PC-9 (cell line): ENCODE measurements at regions not wholly inside any gene's neighbourhood (a gene's known extent, or its start where the extent isn't known, plus 50 kb on each side); places are given as distances from the start of the nearest gene placed in this dataset.
A peak's percentile ranks its signal among the peaks of the same experiment; 100 is the strongest.

Source experiments
- BruUV-seq: library from RNA; stranded (reverse); fragments of 400-500 nt; replicated peaks from 2 replicates; lab custom pipeline; 2021; lab: Mats Ljungman, UMichigan
- CTCF ChIA-PET: fragments of 300-600 bp; sonication (Branson Sonifier 250); formaldehyde crosslinking; loops from one replicate; lab custom pipeline; 2022; ENCODE audit warnings: antibody characterized with exemption; lab: Charles Lee
- POLR2A ChIA-PET: fragments of 300-600 bp; sonication (Branson Sonifier 250); formaldehyde crosslinking; loops from one replicate; lab custom pipeline; 2022; ENCODE audit warnings: antibody characterized with exemption; ENCODE audit not compliant: unreplicated experiment; lab: Charles Lee
- DNase-seq, 2 experiments: peaks; one replicate each; pipeline versions ENCODE4 v3.0.0 to v3.0.0-alpha.2; 2015 to 2022; ENCODE audit warnings: mixed read lengths in 1 of 2
- H2AFZ ChIP-seq: fragments of 200-600 bp; sonication (generic); 2 replicates; pipeline ENCODE4 v1.8.1; 2017; ENCODE audit warnings: antibody characterized with exemption
- H3F3A ChIP-seq: fragments of 200-600 bp; sonication (generic); 2 replicates; pipeline ENCODE4 v1.8.1; 2017; ENCODE audit warnings: antibody characterized with exemption, mild to moderate bottlenecking, low read depth; ENCODE audit not compliant: insufficient read depth
- H3K27ac ChIP-seq: fragments of 200-600 bp; sonication (generic); 2 replicates; pipeline ENCODE4 v1.6.1; 2016; ENCODE audit warnings: mixed run types
- H3K27me3 ChIP-seq: fragments of 200-600 bp; sonication (generic); 2 replicates; pipeline ENCODE4 v1.6.1; 2016; ENCODE audit warnings: low read depth, mixed run types; ENCODE audit not compliant: insufficient read depth
- H3K36me3 ChIP-seq: fragments of 200-600 bp; sonication (generic); 2 replicates; pipeline ENCODE4 v1.6.1; 2016; ENCODE audit warnings: low read depth, mixed run types
- H3K4me1 ChIP-seq: fragments of 200-600 bp; sonication (generic); replicated peaks from 2 replicates; pipeline ENCODE4 v1.6.1; 2016; ENCODE audit warnings: mixed run types; ENCODE audit not compliant: insufficient read depth
- H3K4me2 ChIP-seq: fragments of 200-600 bp; sonication (generic); 2 replicates; pipeline ENCODE4 v1.6.1; 2017; ENCODE audit warnings: mixed run types
- H3K4me3 ChIP-seq: fragments of 200-600 bp; sonication (generic); 2 replicates; pipeline ENCODE4 v1.6.1; 2016; ENCODE audit warnings: mixed run types
- H3K79me2 ChIP-seq: fragments of 200-600 bp; sonication (generic); 2 replicates; pipeline ENCODE4 v1.6.1; 2017; ENCODE audit warnings: low read depth, mixed run types
- H3K9me2 ChIP-seq: fragments of 200-600 bp; sonication (generic); 2 replicates; pipeline ENCODE4 v1.8.1; 2017; ENCODE audit warnings: mild to moderate bottlenecking; ENCODE audit not compliant: insufficient read depth
- H3K9me3 ChIP-seq: fragments of 200-600 bp; sonication (generic); 2 replicates; pipeline ENCODE4 v1.8.1; 2016; ENCODE audit warnings: low read depth; ENCODE audit not compliant: insufficient read depth
- H4K20me1 ChIP-seq: fragments of 200-600 bp; sonication (generic); 2 replicates; pipeline ENCODE4 v1.8.1; 2017; ENCODE audit not compliant: insufficient read depth
- EZH2 ChIP-seq: fragments of 200-600 bp; sonication (generic); IDR thresholded peaks from 2 replicates; pipeline ENCODE4 v1.8.0; 2017; ENCODE audit warnings: antibody characterized with exemption, low read depth
- intact Hi-C: fragments of 100-400 bp; cut with micrococcal nuclease; formaldehyde crosslinking; loops from one replicate; pipeline ENCODE4 v1.10.0; 2022; ENCODE audit not compliant: unreplicated experiment
- TF ChIP-seq, protein P1 (sequence below): fragments of 200-600 bp; sonication (generic); conservative IDR thresholded peaks from 2 replicates; pipeline ENCODE4 v1.6.1; 2017; ENCODE audit warnings: mixed run types, antibody characterized with exemption, mild to moderate bottlenecking, moderate library complexity

DNA sequence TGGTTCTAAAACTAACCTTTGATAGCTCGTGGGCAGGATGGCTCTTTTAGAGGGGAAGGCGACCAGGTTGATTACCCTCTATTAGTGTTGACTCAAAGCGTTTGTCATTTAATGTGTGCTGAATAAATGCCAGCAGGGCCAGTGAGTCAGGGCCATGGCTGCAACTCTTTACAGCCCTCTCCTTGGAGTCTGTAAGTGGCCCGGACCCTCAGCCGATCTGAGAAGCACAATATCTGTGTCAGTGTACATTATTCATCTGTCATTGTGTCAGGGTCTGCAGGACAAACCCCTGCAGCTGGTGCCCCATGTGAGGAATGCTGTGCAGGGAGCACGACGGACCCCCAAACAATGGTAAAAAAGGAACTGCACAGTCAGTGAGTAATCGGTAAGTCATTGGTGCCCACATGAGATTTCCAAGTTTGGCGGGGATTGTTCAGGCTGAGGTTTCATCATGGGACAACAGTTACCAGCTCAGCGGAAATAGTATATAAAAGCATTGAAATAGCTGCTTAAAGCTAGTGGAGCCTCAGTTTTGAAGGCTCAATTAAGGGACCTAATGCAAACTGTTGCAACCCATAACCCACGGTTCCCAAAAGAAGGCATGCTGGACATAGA lies 139.1 kb downstream of the ZNF675 start:
- Histone ChIP-seq H3K4me3 (no peak overlapping the region), H2AFZ (no peak overlapping the region), H3K9me3 (peaks cover 75% of the 10 kb centered on the region), H3K4me2 (no peak overlapping the region), H3K9me2 (no peaks in the 10 kb centered on the region), H3K4me1 (peaks cover 43% of the 10 kb centered on the region), H3K27me3 (no peaks in the 10 kb centered on the region), H3K36me3 (peaks cover 14% of the 10 kb centered on the region), H3K79me2 (0 out of 2 replicates have a peak, but pooled peaks cover 4% of the 10 kb centered on the region), H3F3A (peaks cover 32% of the 10 kb centered on the region), H4K20me1 (no peaks in the 10 kb centered on the region), H3K27ac (peak overlapping the region; percentile 99; the same call in 1 of the 2 replicates)
- TF ChIP-seq, protein P1, sequence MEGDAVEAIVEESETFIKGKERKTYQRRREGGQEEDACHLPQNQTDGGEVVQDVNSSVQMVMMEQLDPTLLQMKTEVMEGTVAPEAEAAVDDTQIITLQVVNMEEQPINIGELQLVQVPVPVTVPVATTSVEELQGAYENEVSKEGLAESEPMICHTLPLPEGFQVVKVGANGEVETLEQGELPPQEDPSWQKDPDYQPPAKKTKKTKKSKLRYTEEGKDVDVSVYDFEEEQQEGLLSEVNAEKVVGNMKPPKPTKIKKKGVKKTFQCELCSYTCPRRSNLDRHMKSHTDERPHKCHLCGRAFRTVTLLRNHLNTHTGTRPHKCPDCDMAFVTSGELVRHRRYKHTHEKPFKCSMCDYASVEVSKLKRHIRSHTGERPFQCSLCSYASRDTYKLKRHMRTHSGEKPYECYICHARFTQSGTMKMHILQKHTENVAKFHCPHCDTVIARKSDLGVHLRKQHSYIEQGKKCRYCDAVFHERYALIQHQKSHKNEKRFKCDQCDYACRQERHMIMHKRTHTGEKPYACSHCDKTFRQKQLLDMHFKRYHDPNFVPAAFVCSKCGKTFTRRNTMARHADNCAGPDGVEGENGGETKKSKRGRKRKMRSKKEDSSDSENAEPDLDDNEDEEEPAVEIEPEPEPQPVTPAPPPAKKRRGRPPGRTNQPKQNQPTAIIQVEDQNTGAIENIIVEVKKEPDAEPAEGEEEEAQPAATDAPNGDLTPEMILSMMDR: no peak
- TF ChIP-seq EZH2: no peak
- BruUV-seq: no TSS peak
- intact Hi-C loops: loop anchor here (2.0 kb wide), 2 partner anchors 139 to 275 kb away; partner anchors contain the start of gene ZNF675
- no peak for DNase-seq
- POLR2A ChIA-PET: no interaction called here
- CTCF ChIA-PET: no interaction called here

DNA sequence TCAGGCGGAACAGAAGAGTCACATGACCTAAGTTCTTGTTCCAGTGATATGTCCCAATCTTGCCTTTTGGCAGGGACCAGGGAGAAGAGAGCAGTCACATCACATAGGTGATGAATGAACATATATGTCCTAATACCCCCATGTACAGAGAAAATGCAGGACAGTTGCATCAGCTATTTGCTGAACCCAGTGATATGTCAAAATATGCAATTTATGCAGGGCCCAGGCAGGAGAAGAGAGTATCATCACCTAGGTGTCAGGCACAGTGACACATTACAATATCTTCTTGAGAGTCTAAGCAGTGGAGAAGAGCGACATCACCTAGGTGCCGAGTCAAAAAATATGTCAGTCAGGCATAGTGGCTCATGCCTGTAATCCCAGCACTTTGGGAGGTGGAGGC lies 139.9 kb downstream of the ZNF675 start:
- H3K4me2 ChIP-seq: no peak overlapping the region
- no peak for DNase-seq
- H4K20me1 ChIP-seq: no peaks in the 10 kb centered on the region
- H3F3A ChIP-seq: peaks cover 32% of the 10 kb centered on the region
- no peaks in the 10 kb centered on the region for H3K27me3 ChIP-seq
- H3K9me2 ChIP-seq: no peaks in the 10 kb centered on the region
- POLR2A ChIA-PET: no interaction called here
- TF ChIP-seq, protein P1: no peak
- no peak for TF ChIP-seq EZH2
- peaks cover 74% of the 10 kb centered on the region for H3K9me3 ChIP-seq
- BruUV-seq: no TSS peak
- no peak overlapping the region for H3K4me3 ChIP-seq
- H3K79me2 ChIP-seq: 0 out of 2 replicates have a peak, but pooled peaks cover 4% of the 10 kb centered on the region
- peaks cover 7% of the 10 kb centered on the region for H3K36me3 ChIP-seq
- H3K4me1 ChIP-seq: peaks cover 43% of the 10 kb centered on the region
- intact Hi-C loops: no loop called here
- H2AFZ ChIP-seq: no peak overlapping the region
- H3K27ac ChIP-seq: no peak overlapping the region
- CTCF ChIA-PET: no interaction called here

DNA sequence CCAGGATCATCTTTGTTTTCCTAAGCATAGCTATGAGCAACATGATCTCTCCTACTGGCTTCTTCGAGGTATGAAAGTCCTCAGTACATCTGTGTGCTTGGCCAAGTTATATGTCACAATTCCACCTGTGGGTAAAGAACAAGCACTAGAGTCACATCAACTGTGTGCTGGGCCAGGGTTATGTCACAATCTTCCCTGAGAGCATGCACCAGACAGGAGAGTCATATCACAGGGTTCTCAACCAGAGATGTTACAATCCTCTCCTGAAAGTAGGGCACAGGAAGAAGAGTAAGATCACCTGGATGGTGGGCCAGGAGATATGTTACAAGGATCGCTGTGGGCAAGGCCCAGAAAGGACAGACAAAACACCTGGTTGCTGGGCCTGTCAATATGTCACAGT lies 143.7 kb downstream of the ZNF675 start:
- no TSS peak for BruUV-seq
- no peaks in the 10 kb centered on the region for H3K79me2 ChIP-seq
- peaks cover 18% of the 10 kb centered on the region; the same call in 1 of the 2 replicates for H3F3A ChIP-seq
- TF ChIP-seq, protein P1: no peak
- no peak for TF ChIP-seq EZH2
- no peak overlapping the region for H3K4me2 ChIP-seq
- H3K4me3 ChIP-seq: no peak overlapping the region
- H3K36me3 ChIP-seq: no peaks in the 10 kb centered on the region
- ChIA-PET POLR2A (no interaction called here), CTCF (no interaction called here)
- peaks cover 78% of the 10 kb centered on the region for H3K9me3 ChIP-seq
- H4K20me1 ChIP-seq: no peaks in the 10 kb centered on the region
- intact Hi-C loops: no loop called here
- H3K27me3 ChIP-seq: no peaks in the 10 kb centered on the region
- H3K9me2 ChIP-seq: no peaks in the 10 kb centered on the region
- no peak overlapping the region for H3K27ac ChIP-seq
- no peak for DNase-seq
- no peak overlapping the region for H2AFZ ChIP-seq
- peaks cover 35% of the 10 kb centered on the region for H3K4me1 ChIP-seq
